Activated CD4-positive, CD25-positive, alpha-beta regulatory T cell treated with anti-CD3 and anti-CD28 coated beads, Interleukin-2, amount 50 U/mL, for 16 hours (primary cell): ENCODE measurements at regions not wholly inside any gene's neighbourhood (a gene's known extent, or its start where the extent isn't known, plus 50 kb on each side); places are given as distances from the start of the nearest gene placed in this dataset.
A peak's percentile ranks its signal among the peaks of the same experiment; 100 is the strongest.
"Not testable (repeated sequence)": the region's sequence is repeated elsewhere in the genome, so short reads cannot be mapped to it uniquely, and the experiment has no call there.

Source experiments
- DNase-seq: peaks from one replicate; pipeline ENCODE4 v3.0.0-alpha.2; 2020; ENCODE audit warnings: low read depth, low spot score

DNA sequence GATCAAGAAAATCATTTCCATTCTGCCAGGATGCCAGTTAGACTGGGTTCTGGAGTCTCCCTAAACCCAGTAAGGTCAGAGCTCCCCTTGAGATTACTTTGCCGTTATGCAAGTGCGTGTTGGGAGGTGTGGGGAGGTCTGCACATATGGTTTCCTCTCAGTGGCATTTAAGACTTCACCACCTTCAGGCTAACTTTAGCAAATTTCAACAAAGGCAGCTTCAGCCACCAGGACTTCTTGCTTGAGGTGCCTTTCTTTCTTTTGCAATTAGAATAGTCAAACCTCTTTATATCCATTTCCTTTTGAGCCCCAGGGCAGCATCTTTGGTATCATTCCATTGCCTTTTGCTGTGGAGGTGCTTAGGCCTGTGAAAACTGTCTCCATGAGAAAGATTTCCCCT is 117.2 kb upstream of the CCND2 start:
- DNase-seq = no peak

- DNase-seq = no peak
Measured at GRCh38 chr12:4154672-4155225, 118.8 kb upstream of the CCND2 start.

- peak; percentile 39 for DNase-seq
Measured at GRCh38 chr12:4153343-4153892, 120.1 kb upstream of the CCND2 start.

DNA sequence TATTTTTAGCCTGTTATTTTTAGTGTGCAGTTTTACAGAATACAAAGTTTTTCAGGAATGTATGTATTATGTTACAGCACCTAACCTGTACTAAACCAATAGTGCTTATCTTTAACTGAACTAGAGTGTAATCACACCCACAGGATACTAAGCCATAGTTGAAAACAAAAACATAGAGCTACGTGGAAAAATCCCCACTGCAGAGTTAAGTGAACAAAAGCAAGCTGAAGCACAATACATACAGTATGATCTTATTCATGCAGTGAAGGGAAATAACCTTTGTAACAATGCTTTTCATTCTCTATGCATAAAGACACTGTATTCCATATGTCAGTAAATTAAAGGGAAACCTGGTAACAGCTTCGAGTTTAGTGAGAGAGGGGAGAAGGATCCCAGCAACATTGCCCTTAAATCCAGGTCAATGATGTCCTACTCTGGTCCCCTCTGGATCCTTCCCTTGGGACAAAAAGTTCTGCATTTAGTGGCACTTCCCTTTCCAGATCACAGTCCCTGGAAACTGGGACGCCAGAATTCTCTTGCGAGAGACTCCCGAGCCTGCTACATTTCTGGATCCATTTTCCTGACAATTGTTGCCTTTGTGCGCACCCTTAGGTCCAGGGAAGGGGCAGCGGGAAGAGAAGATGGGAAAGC is 121.3 kb upstream of the CCND2 start:
- DNase-seq = no peak

DNA sequence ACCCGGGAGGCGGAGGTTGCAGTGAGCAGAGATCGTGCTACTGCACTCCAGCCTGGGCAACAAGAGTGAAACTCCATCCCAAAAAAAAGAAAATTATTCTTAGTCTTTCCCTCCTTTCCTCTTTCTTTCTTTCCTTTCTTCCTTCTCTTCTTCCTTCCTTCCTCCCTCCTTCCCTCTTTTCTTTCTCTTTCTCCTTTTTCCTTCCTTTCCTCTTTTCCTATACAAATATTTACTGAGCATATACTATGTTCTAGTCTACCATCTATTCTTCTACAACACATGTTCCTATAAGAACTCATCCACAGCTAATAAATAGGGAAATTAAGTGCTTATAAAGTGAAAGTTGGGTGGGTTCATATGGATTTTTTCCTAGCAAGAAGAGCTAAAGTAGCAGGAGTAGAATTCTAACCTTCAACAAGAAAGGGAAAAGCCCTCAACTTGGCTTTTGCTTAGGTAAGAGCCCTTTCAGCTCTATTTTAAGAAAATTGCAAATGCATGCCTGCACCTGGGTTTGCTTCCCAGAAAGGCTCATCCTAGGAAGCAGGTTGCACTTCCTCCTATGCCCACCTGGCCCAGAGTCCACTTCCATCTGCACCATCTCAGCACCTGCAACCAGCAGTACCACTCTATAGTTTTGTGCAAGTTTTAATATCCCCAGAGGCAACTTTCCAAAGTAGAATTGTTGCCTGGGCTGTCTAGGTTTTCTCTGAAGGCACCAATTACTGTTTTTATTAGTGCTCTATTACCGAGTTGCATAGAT is 122.0 kb upstream of the CCND2 start:
- DNase-seq = no peak

- not testable (repeated sequence) for DNase-seq
Measured at GRCh38 chr12:4150355-4150754, 123.2 kb upstream of the CCND2 start.

- DNase-seq = peak; percentile 17
Measured at GRCh38 chr12:4148418-4149056, 125.0 kb upstream of the CCND2 start.

GRCh38 chr12:4147031-4147481 is 126.5 kb upstream of the CCND2 start:
- no peak for DNase-seq

DNA sequence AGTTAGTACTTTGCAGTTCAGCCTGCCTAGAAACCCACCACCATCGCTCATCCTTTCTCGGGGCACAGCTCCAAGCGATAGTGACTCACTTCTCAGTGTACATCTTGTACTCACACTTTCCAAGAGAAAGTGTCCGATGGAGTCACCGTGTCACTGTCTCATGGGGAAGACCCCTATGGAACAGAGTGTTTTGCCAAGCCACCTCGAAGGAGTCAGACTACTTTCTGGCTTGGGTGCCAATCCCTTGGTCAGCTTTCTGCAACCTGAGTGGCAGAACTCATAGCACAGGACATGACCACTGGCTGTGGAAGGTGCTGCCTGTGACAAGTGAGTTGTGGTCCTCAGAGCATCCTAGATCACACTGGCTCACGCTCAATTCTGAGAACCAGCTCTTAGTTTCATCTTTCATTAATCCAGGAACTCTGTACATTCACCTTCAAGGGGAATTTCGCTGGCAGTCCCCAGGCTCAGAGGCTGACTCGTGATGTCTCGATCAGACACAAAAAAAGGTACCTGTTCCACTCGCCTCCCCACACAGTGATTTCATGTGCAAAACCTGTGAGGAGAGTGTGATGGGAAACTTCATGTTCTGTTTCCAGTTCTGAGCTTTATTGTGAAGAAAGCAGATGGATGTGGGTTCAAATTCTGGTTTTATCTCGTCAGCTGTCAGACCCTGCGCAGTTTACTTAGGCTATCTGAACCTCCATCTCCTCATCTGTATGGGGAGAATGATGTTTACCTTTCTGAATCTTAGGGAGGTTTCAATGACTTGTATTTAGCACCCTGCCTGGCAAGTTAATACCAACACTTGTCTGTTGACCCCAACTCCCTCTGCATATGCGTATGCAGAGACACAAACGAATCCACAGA is 127.3 kb upstream of the CCND2 start:
- DNase-seq = peak; percentile 49

DNA sequence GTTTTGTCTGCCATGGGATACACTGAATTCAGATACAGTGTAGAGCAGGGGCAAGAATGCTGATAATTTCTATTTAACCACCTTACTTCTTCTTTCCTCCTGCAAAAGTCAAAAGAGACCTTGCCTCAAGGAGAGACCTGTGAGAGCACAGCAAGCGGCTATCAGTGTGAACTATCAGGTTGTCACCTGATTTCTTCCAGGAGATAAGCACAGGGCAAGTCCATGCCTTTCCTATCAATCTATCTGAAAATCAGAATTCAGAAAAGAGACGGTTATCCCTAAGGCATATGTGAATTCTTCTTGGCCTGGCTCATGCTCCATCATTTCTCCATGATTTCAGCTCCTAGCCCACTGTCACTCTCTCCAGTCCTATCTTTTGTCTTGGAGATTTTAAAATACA is 128.9 kb upstream of the CCND2 start:
- no peak for DNase-seq

- DNase-seq = no peak
Measured at GRCh38 chr12:4143896-4144295, 129.7 kb upstream of the CCND2 start.

GRCh38 chr12:4141348-4142270 is 132.0 kb upstream of the CCND2 start:
- no peak for DNase-seq

DNA sequence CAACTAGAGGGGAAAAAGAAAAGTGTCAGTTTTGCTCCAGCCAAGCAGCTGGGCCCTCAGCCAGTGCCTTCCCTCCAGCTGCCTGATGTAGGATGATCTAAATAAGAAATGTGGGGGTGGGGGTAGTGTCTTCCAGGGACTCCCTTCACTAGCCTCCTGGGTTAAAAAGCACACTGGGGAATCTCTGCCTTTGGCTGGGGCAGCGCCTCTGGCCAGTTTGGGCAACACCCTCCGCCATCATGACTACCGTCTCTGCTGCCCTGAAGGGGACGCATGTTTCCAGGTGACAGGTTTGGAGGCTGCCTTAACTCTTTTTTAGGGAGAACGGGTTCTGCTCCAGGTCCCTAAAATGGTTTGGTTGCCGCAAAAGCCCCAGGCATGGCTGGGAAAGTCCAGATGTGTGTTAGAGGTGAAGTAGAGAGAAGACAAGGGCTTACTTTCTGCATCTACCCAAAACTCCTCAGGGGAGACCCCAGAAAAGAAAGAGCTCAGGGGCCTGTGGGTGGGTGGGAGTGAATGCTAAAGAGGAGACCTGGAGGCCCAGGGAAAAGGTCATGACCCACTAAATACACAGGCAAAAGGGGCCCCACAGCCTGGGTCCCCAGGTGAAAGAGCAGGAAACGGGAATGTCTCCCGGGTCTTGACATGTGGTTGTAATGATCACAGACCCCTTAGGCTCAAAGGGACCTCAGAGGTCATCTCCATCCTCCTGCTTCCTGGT is 132.8 kb upstream of the CCND2 start:
- DNase-seq = no peak

GRCh38 chr12:4139191-4139590 is 134.4 kb upstream of the CCND2 start:
- no peak for DNase-seq

DNA sequence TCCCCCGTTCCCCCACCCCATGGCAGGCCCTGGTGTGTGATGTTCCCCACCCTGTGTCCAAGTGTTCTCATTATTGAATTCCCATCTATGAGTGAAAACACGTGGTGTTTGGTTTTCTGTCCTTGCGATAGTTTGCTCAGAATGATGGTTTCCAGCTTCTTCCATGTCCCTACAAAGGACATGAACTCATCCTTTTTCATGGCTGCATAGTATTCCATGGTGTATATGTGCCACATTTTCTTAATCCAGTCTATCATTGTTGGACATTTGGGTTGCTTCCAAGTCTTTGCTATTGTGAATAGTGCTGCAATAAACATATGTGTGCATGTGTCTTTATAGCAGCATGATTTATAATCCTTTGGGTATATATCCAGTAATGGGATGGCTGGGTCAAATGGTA is 135.0 kb upstream of the CCND2 start:
- DNase-seq = not testable (repeated sequence)

DNA sequence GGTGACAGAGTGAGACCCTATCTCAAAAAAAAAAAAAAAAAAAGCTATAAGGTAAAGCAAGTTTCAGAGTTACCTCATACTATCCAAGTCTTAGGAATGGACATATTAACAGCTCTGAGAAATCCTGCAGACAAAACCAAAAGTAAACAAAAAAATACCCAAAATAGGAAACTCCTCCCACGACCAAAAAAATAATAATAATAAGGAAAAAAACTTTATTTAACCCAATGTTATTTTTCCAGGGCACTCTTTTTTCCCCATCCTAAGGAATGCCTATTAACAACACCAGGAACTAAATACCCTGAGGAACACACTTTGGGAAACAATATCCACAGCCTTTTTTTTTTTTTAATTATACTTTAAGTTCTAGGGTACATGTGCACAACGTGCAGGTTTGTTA is 135.5 kb upstream of the CCND2 start:
- DNase-seq = no peak

DNA sequence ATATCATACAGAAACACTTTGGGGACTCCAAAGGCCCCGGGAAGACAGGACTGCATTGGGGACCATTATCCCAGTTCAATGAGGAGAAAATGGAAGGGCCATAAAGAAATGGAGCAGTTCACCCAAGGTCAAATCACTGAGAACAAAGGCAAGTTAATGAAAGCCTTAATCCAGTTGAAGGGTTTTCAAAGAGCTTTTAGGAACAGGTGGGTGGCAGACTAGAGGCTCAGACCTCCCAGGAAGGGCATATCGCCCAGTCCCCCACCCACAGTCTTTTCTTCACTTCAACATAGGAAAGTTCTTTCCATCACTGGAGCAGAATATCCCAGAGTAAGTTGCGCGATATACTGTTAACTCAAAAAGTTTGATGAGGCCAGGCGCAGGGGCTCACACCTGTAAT is 136.1 kb upstream of the CCND2 start:
- DNase-seq = no peak

DNA sequence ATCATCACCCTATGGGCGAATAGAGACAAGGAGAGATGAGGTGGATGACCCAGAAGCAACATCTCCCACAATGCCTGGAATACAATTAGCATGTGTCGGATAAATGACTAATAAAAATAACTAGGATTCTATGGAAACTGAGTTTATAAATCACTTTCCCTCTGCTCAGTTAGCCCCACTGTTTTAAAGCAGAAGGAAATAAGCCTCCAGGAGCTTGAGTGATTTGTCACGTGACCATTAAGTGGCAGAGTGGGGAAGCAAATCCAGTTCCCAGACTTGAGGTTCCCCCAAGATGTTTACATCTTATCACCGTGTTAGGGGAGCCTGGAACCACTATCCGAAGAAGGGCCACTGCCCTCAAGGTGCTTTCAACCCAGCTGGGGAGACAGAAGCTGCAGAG is 136.5 kb upstream of the CCND2 start:
- no peak for DNase-seq

- DNase-seq = no peak
Measured at GRCh38 chr12:4135919-4136605, 137.5 kb upstream of the CCND2 start.
